ENCODE measurements at regions not wholly inside any gene's neighbourhood (a gene's known extent, or its start where the extent isn't known, plus 50 kb on each side); places are given as distances from the start of the nearest gene placed in this dataset.
A peak's percentile ranks its signal among the peaks of the same experiment; 100 is the strongest.

- Histone ChIP-seq H3K4me3 (ENCODE audit: insufficient read depth, low read depth, low read length) (no peak overlapping the region), H3K56ac (ENCODE audit: extremely low read depth, insufficient read depth, low read length) (no peak overlapping the region), H3K4ac (ENCODE audit: low read depth, low read length) (no peak overlapping the region), H3K9ac (ENCODE audit: low read depth, low read length) (no peak overlapping the region), H3K79me1 (ENCODE audit: low read depth in 1 of 2, low read length in 2 of 2) (no peaks in the 10 kb centered on the region), H3K27ac (ENCODE audit: insufficient read depth, low read length) (no peak overlapping the region), H3K14ac (replicated peaks; ENCODE audit: low read depth, low read length) (no peak overlapping the region), H2BK15ac (ENCODE audit: low read depth, low read length) (no peak overlapping the region), H4K91ac (ENCODE audit: insufficient read depth, low read depth, low read length) (no peak overlapping the region), H2AK5ac (ENCODE audit: low read depth, low read length) (no peak overlapping the region), H2AFZ (replicated peaks; ENCODE audit: low read length, poor library complexity) (no peak overlapping the region), H2BK20ac (ENCODE audit: low read depth, low read length) (no peak overlapping the region), H3K9me1 (ENCODE audit: insufficient read depth, low read length) (no peaks in the 10 kb centered on the region), H3K23ac (ENCODE audit: low read depth, low read length) (no peak overlapping the region), H3K18ac (ENCODE audit: low read depth, low read length) (no peak overlapping the region), H4K5ac (ENCODE audit: low read depth, low read length) (no peak overlapping the region), H4K8ac (ENCODE audit: low read depth in 2 of 2, low read length in 2 of 2) (no peak overlapping the region), H4K20me1 (ENCODE audit: insufficient read depth, low read length) (no peaks in the 10 kb centered on the region), H2BK5ac (ENCODE audit: low read depth, low read length, poor library complexity, severe bottlenecking) (no peak overlapping the region), H2AK9ac (replicated peaks; ENCODE audit: low read depth, low read length, poor library complexity) (no peak overlapping the region), H2BK120ac (ENCODE audit: low read depth, low read length) (no peak overlapping the region), H3K9me3 (ENCODE audit: control insufficient read depth, insufficient read depth, low read length) (no peaks in the 10 kb centered on the region), H3K4me1 (ENCODE audit: control insufficient read depth, insufficient read depth, low read length) (no peaks in the 10 kb centered on the region), H3K4me2 (ENCODE audit: low read depth, low read length) (no peak overlapping the region), H3K27me3 (ENCODE audit: control insufficient read depth, insufficient read depth, low read length) (peaks cover 3% of the 10 kb centered on the region), H3K36me3 (ENCODE audit: control insufficient read depth, insufficient read depth, low read length) (no peaks in the 10 kb centered on the region)
- TF ChIP-seq CEBPB (IDR thresholded peaks at IDR 0.05; ENCODE audit: low read depth, low read length), result peak; percentile 81
- no peak for TF ChIP-seq MAZ (IDR thresholded peaks at IDR 0.05; ENCODE audit: borderline replicate concordance, low read depth, low read length)
- ATAC-seq (ENCODE audit: low read depth), result no peak
- in situ Hi-C loops (cut with MboI; ENCODE audit: low sequenced_read_pairs) (no loop called here), intact Hi-C loops (cut with micrococcal nuclease) (no loop called here), dilution Hi-C loops (cut with HindIII; ENCODE audit: low sequenced_read_pairs, unreplicated experiment) (no loop called here)
- CTCF ChIA-PET, result no interaction called here
- no TSS peak for BruUV-seq (replicated peaks)
- no CpG with 5 or more reads among the region's 2 CpGs for WGBS, 2 experiments (ENCODE audit: extremely low coverage in 2 of 2, insufficient read length in 1 of 2)
- DNase-seq, result no peak
- POLR2A ChIA-PET (ENCODE audit: unreplicated experiment), result no interaction called here
Measured at GRCh38 chr4:100968046-100968445, 379.3 kb downstream of the PPP3CA start.

Measured in IMR-90 (cell line).